ENCODE measurements at regions not wholly inside any gene's neighbourhood (a gene's known extent, or its start where the extent isn't known, plus 50 kb on each side); places are given as distances from the start of the nearest gene placed in this dataset.

DNA sequence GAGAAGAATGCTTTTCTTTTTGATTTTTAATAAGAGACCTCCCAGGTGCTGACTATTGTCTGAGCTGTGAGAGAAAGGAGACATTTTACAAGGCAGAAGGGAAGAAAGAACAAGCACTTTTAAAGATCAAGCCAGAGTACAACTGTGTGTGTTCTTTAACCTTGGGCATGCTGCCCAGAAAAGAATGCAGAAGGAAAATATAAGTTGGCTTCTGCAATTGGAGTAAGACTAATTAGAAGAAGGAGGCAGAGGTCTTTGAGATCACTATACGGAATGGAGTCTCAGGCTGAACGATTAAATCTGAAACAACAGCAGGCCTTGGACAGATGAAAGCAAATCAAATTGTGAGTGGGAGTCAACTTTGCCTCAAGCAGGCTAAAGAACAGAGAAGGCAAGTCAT lies 230.5 kb downstream of the ATP23 start:
- 51 to 66% (median 55%) methylated on average over 2 of the region's 2 CpGs for WGBS, 4 donors
- DNase-seq (no peak), ATAC-seq (peak in 1 of 4 donors; percentile 52)
- Histone ChIP-seq H3K36me3 (no peaks in the 10 kb centered on the region), H3K4me1 (peaks cover 0 to 4% (median 0%) of the 10 kb centered on the region in 12 donors), H3K27ac (no peak overlapping the region), H3K9me3 (no peaks in the 10 kb centered on the region), H3K27me3 (no peaks in the 10 kb centered on the region), H3K4me3 (no peak overlapping the region)
- intact Hi-C loops (cut with DNase I), result loop anchor here in 2 of 10 donors (10.0 kb wide), 2 partner anchors 133 to 187 kb away; no protein-coding TSS in a partner anchor
- no peak for TF ChIP-seq POLR2A (IDR thresholded peaks at IDR 0.05)
- TF ChIP-seq, protein P1, sequence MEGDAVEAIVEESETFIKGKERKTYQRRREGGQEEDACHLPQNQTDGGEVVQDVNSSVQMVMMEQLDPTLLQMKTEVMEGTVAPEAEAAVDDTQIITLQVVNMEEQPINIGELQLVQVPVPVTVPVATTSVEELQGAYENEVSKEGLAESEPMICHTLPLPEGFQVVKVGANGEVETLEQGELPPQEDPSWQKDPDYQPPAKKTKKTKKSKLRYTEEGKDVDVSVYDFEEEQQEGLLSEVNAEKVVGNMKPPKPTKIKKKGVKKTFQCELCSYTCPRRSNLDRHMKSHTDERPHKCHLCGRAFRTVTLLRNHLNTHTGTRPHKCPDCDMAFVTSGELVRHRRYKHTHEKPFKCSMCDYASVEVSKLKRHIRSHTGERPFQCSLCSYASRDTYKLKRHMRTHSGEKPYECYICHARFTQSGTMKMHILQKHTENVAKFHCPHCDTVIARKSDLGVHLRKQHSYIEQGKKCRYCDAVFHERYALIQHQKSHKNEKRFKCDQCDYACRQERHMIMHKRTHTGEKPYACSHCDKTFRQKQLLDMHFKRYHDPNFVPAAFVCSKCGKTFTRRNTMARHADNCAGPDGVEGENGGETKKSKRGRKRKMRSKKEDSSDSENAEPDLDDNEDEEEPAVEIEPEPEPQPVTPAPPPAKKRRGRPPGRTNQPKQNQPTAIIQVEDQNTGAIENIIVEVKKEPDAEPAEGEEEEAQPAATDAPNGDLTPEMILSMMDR (IDR thresholded peaks at IDR 0.05), result no peak

DNA sequence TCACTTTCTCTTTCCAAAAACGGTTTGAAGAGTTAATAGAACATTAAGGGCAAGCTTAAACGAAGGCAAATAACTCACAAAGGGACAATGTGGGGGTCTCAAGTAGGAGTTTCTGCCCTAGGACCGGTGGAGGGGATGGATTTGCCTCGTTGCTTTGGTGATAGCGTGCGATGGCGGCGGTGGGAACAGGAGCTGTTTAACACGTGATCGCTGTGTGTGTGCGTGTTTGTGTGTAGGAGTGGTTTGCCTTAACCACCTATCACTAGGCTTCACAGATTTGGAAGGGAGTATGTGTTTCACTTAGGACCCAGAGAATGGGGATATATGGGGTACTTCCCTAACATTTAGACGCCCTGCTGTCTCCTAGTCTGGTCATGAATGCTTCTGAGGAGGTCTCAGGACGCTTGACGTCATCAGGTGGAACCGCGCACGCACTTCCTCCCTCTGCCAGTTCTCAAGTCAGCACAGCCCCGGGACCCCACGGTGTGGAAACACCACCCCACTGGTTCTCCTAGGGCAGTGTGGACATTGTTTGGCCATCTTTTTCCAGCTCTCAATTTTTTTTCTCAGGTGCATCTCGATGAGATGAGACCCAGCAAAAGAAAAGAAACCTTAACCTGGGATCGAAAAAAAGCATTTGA lies 231.2 kb downstream of the ATP23 start:
- peaks cover 0 to 4% (median 0%) of the 10 kb centered on the region in 12 donors for H3K4me1 ChIP-seq
- no peaks in the 10 kb centered on the region for H3K27me3 ChIP-seq
- DNase-seq (no peak), ATAC-seq (no peak)
- intact Hi-C loops (cut with DNase I), result loop anchor here in 2 of 10 donors (10.0 kb wide), 2 partner anchors 132 to 188 kb away; no protein-coding TSS in a partner anchor
- no peak for TF ChIP-seq POLR2A (IDR thresholded peaks at IDR 0.05)
- TF ChIP-seq, protein P1 (IDR thresholded peaks at IDR 0.05), result no peak
- WGBS, 4 donors, result 95 to 96% (median 95%) methylated on average over 21 of the region's 21 CpGs
- H3K36me3 ChIP-seq, result no peaks in the 10 kb centered on the region
- no peaks in the 10 kb centered on the region for H3K9me3 ChIP-seq
- no peak overlapping the region for H3K27ac ChIP-seq
- no peak overlapping the region for H3K4me3 ChIP-seq

DNA sequence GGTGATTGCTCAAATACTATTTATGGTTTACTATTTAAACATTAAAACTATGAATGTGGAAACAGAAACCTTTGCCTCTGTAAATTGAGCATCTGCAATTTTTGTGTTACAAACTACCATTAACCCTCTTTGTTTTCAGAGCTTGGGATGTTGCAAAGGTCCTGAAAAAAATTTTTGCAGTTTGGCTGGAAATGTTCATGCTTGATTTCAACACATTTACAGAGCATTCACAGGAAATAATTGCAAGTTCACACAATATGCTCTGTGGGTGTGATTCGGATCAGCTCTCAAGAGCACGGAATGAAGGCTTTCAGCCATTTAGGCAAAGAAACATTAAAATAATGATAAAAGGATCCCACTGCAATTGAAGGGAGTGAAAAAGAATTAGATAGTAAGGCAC lies 232.9 kb downstream of the ATP23 start:
- intact Hi-C loops (cut with DNase I), result loop anchor here in 2 of 10 donors (10.0 kb wide), 2 partner anchors 130 to 190 kb away; no protein-coding TSS in a partner anchor
- Histone ChIP-seq H3K4me3 (no peak overlapping the region), H3K27ac (no peak overlapping the region), H3K27me3 (no peaks in the 10 kb centered on the region), H3K4me1 (peaks cover 0 to 4% (median 0%) of the 10 kb centered on the region in 12 donors), H3K9me3 (no peaks in the 10 kb centered on the region), H3K36me3 (no peaks in the 10 kb centered on the region)
- DNase-seq, result no peak
- ATAC-seq, result no peak
- 49 to 66% (median 54%) methylated on average over 2 of the region's 2 CpGs for WGBS, 4 donors
- TF ChIP-seq, protein P1 (IDR thresholded peaks at IDR 0.05), result no peak
- no peak for TF ChIP-seq POLR2A (IDR thresholded peaks at IDR 0.05)

DNA sequence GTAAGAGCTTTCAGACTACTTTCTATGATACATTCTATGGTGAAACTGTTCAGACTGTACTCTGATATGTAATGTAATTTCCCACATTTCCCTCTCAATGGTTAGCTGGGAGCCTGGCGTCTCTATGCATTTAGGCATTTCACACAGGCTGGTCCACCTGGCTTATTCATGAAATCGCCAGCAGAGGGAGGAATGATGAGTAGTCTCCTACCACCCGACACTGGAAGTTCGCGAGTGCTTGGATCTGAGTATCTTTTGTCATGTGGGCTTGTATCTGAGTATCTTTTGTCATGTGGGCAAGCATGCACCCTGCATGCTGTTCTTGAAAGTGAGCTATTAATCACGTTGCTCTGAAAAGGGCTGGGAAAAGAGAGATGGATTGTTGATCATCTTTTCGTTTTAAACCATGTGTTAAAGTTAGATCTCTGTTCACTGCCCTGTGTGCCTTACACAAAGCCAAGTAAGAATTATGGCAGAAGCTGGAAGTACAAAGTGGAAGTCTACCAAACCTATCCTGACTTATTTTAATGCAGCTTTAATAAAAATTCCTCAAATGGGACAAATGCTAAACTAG lies 235.0 kb downstream of the ATP23 start:
- DNase-seq (peak in 3 of 5 donors; percentile 20 to 45 (median 32)), ATAC-seq (no peak)
- Histone ChIP-seq H3K4me1 (peaks cover 0 to 4% (median 0%) of the 10 kb centered on the region in 12 donors), H3K27ac (no peak overlapping the region), H3K4me3 (no peak overlapping the region), H3K36me3 (no peaks in the 10 kb centered on the region), H3K9me3 (no peaks in the 10 kb centered on the region), H3K27me3 (no peaks in the 10 kb centered on the region)
- intact Hi-C loops (cut with DNase I), result loop anchor here in 4 of 10 donors (5.0 to 10.0 kb wide), 4 partner anchors 121 to 192 kb away; no protein-coding TSS in a partner anchor
- TF ChIP-seq POLR2A (IDR thresholded peaks at IDR 0.05), result no peak
- TF ChIP-seq, protein P1 (IDR thresholded peaks at IDR 0.05), result peak; percentile 18 to 64 (median 44)
- 36 to 57% (median 47%) methylated on average over 7 of the region's 7 CpGs for WGBS, 4 donors
